ENCODE measurements at regions not wholly inside any gene's neighbourhood (a gene's known extent, or its start where the extent isn't known, plus 50 kb on each side); places are given as distances from the start of the nearest gene placed in this dataset.
"Not testable (repeated sequence)": the region's sequence is repeated elsewhere in the genome, so short reads cannot be mapped to it uniquely, and the experiment has no call there.

GRCh38 chr10:61016630-61017029 is 72.6 kb upstream of the RHOBTB1 start:
- no peak overlapping the region for H3K4me3 ChIP-seq (replicated peaks in 1 of 2; ENCODE audit: low read depth in 2 of 2, low read length in 2 of 2)
- DNase-seq (ENCODE audit: low read depth in 2 of 2): no peak
- no peak for TF ChIP-seq CTCF (IDR thresholded peaks at IDR 0.05; ENCODE audit: low read depth, low read length)

GRCh38 chr10:61016007-61016406 is 72.0 kb upstream of the RHOBTB1 start:
- TF ChIP-seq CTCF (IDR thresholded peaks at IDR 0.05; ENCODE audit: low read depth, low read length): no peak
- no peak overlapping the region for H3K4me3 ChIP-seq (replicated peaks in 1 of 2; ENCODE audit: low read depth in 2 of 2, low read length in 2 of 2)
- DNase-seq (ENCODE audit: low read depth in 2 of 2): no peak

GRCh38 chr10:61010863-61011262 is 66.9 kb upstream of the RHOBTB1 start:
- no peak overlapping the region for H3K4me3 ChIP-seq (replicated peaks in 1 of 2; ENCODE audit: low read depth in 2 of 2, low read length in 2 of 2)
- no peak for TF ChIP-seq CTCF (IDR thresholded peaks at IDR 0.05; ENCODE audit: low read depth, low read length)
- DNase-seq (ENCODE audit: low read depth in 2 of 2): no peak

GRCh38 chr10:61003069-61003468 is 59.1 kb upstream of the RHOBTB1 start:
- not testable (repeated sequence) for H3K4me3 ChIP-seq (replicated peaks in 1 of 2; ENCODE audit: low read depth in 2 of 2, low read length in 2 of 2); DNase-seq (ENCODE audit: low read depth in 2 of 2)

- peak overlapping the region; percentile 13 to 48 for H3K4me3 ChIP-seq (replicated peaks in 1 of 2; ENCODE audit: low read depth in 2 of 2, low read length in 2 of 2)
- no peak for TF ChIP-seq CTCF (IDR thresholded peaks at IDR 0.05; ENCODE audit: low read depth, low read length)
- no peak for DNase-seq (ENCODE audit: low read depth in 2 of 2)
Observed at GRCh38 chr10:61001731-61002122, 57.7 kb upstream of the RHOBTB1 start.

GRCh38 chr10:61000769-61001730 is 57.1 kb upstream of the RHOBTB1 start:
- peak overlapping the region; percentile 41 to 48 for H3K4me3 ChIP-seq (replicated peaks in 1 of 2; ENCODE audit: low read depth in 2 of 2, low read length in 2 of 2)
- no peak for TF ChIP-seq CTCF (IDR thresholded peaks at IDR 0.05; ENCODE audit: low read depth, low read length)
- peak in 1 of 2 donors; percentile 12 for DNase-seq (ENCODE audit: low read depth in 2 of 2)

GRCh38 chr10:60998932-60999331 is 54.9 kb upstream of the RHOBTB1 start:
- TF ChIP-seq CTCF (IDR thresholded peaks at IDR 0.05; ENCODE audit: low read depth, low read length): no peak
- DNase-seq (ENCODE audit: low read depth in 2 of 2): no peak
- H3K4me3 ChIP-seq (replicated peaks in 1 of 2; ENCODE audit: low read depth in 2 of 2, low read length in 2 of 2): no peak overlapping the region

Measured in cardiac fibroblast (primary cell).